GM19035 (cell line): ENCODE measurements at regions not wholly inside any gene's neighbourhood (a gene's known extent, or its start where the extent isn't known, plus 50 kb on each side); places are given as distances from the start of the nearest gene placed in this dataset.

ENCODE experiments used
- ATAC-seq: cut with Tn5 transposase; IDR thresholded peaks from one replicate; pipeline ENCODE4 v1.9.1; 2021; ENCODE audit not compliant: unreplicated experiment

DNA sequence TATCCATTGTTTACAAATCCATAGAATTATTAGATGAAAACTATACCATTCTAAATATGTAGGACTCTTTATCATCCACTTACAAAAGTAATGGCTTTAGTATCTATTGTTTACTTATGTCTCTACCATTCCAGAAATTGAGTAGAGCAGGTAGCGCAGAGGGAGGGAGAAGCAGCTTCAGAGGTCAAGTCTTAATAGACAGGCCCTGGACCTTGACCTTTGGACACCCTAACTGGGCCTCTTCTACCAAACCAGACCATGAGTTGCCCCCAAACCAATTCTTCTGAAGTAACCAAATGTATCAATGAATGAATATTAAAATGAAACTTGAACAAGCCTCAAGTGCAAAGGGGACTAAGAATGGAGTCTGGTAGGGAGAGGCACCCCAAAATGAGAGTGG is 124.9 kb upstream of the ANKRD55 start:
- no peak for ATAC-seq

DNA sequence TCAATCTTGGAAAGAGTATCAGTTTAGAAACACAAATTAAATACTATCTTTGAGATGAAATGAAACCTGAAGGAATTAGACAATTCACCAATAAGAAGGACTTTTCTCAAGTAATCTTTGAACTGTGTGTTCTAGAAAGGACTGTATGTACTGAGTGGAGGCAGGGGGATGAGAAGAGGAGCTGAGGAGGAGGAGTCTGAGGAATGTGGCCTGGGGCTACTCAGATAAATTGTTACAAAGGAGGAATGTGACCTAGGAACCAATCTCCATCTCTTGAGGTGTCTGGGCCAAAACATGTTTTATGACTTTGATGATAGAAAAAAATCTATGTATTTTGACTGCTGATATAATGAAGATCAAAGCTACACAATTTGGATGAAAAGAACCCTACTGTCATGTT is 124.3 kb upstream of the ANKRD55 start:
- ATAC-seq = no peak

DNA sequence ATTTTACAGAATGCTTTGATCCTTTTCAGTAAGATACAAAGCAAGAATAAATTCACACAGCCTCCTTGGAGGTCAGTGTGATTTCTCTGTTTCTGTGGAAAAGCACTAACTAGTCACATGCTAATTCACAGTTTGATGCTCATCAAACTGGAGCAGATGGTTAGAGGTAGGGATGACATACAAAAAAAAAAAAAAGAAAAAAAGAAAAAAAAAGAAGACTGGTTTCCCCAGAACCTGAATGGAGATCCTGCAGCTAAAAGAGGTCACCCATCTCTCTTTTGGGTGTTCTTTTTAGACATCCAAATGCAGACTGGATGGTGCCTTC is 123.7 kb upstream of the ANKRD55 start:
- ATAC-seq = no peak

DNA sequence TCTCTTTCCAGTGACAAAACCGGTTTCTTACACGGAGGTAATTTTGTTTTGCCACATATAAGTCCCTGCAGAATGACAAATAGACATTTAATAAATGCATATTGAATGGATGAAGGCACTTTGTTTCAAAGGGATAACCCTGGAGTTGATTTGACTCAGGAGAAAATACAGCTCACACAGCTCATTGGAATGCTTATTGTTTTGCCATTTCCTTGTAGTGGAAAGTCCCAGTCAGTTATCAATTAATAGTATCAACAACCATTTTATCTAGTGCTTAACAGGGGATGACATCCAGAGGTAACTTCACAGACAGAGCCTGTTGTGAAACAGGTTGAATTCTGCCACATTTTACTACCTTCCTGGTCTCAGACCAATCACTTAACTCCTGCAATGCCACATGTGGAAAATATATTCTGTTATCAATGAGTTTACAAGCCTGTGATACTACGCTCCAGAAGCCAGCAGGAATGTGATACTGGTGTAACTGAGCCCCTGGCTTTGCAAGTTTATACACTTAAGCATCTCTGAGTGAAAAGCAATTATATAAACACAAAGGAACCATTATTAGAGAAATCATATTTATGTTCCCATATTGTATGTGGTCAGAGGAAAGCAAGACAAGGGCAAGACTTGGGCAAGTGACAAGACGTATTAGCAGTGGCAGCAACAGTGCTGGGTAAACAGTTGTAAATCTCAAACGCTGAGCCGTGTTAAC is 123.1 kb upstream of the ANKRD55 start:
- ATAC-seq = no peak

DNA sequence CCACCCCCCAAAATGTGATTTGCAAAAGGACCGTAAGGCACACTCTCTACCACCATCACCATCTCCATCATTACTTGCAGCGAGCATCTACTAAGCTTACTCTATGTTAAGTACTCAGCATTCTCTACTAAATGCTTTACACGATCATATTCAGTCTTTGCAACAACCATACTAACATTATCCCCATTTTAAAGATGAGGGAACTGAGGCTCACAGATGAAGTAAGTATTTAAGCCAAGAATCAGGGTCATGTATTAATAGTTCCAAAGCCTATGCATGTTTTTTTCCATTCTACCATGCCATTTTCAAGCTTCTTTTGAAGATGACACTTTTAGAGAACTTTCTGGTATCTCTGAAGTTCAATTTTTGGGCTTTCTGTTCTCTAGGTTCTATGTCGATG is 121.7 kb upstream of the ANKRD55 start:
- ATAC-seq = no peak

DNA sequence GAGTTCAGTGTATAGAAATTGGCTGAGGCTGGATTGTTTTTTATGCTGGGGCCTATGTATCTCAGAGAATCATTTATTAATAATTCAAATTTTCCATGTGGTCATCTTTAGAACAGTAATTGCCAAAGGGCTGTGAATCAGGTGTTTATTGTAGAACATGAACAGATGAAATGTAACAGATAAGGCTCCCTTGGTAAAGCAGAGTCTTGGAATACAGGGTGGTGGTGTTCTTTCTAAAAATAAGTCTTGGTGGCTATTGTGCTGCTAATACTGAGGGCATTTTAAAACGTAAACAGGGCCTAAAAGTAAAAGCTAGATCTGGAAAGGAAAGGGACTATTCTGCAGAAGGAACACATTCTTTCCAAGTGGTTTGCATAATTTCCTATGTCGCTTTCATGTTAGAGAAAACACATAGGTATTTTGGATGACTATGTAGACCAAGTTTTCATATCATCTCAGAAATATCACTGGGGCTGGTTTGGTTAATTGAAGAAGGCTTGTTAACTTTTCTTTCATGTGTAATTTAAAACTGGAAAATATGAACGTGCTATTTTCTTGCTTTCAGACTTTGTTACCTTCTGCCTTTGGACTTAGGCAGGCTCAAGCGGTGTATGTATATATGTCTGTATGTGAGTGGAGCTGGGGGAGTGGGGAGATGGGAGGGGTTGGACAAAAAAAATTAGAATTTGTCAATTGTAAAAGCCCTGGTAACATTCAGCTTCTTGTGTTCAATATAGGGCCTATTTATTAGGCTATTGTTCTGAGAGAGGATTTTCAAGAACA is 119.9 kb upstream of the ANKRD55 start:
- no peak for ATAC-seq

DNA sequence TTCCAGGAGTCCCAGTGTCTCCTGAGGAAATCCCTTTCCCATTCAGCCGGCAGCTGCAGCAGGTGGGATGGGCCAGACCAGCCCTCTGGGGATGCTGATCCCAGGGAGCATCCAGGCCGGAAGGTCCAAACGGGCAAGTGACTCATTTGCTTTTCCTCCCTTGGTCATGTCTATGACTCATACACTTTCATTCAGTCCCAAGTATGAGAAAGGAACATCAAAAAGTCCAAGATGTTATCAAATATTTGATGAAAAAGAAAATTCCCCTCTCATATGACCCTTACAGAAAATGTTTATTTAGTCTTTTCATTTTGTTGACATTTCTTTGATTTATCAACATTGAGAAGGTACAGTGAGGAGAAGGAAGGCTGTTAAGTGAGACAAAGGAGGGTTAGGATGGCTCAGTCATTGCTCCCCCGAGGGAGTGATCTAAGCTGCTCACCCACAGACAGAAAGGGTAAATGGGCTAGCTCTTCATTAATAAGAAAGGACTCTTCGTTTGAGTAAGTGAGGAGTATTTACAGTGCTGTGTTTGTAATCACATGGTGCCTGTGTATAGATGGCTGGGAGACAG is 117.6 kb upstream of the ANKRD55 start:
- no peak for ATAC-seq

DNA sequence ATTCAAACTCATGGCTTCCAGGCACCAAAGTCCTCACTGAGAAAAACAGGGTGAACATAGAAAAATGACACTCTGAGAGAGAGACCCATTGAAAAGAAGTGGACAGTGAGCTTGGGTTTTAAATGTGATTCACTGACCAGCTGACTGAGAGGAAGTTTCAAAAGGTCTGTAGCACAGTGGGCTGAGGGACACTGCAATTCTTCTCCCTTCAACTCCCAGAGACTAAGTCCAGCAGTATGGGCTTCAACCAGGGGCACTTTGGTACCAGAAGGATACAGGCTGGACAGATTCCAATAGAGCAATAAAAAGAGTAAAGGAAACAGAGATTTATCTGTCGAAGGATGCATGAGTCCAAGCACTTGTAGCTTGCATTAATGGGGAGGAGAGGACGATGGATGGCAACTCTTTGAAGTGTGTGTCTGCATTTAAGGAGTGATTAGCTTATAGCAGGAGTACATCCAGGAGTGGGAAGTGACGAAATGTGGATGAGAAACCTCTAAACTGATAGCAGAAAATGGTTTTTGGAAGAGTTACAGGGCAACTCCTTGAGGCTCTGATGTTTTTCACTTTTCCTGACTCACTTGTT is 117.0 kb upstream of the ANKRD55 start:
- no peak for ATAC-seq

DNA sequence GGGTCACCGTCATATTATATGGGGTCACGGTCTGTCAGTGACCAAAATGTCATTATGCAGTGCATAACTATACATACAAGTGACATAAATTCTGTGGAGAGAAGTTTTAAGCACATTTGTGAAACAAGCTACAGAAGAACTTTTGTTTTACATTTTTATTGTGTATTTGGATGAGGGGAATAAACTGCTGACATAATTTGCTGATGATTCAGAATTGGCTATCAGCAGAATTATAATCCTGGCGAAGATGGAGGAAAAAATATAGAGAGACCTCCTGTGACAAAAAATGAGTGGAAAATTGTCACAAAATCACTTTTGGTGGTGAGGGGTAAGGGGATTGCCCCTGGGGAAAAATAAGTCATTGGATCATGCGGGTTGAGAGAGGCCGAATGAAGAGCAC is 116.3 kb upstream of the ANKRD55 start:
- no peak for ATAC-seq

DNA sequence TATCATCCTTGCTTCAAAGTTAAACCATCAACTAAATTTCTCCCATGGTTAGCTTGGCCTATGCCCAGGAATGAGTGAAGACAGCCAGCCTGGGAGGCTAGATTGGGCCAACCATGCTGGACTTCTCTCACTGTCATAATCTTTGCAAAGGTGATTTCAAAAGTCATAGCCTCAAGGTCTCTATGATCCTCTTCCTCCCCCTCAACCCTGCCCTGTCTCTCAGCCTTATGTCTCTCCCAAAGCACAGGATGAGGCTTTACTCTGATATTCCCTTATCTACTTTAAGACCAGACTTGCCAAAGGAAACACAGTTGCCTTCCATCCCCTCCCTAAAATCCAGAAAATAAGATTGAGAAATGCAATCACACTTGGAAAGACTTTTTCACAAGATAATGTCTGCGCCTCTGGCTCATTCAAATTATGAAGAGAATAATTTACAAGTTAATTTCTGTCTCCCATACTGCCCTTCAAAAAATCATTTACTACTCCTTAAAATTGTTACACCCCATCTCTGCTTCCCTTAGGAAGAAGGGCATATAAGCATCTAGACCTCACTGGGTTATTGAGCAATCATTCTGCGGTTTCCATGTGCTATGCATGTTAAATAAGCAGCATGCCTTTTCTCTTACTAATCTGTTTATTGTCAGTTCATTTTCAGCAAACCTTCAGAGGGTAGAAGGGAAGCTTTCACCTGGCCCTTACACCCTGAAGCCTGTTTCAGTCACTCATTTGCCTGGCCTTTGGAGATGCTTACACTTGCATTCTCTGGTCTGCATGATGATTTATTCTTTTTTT is 113.8 kb upstream of the ANKRD55 start:
- ATAC-seq = no peak

DNA sequence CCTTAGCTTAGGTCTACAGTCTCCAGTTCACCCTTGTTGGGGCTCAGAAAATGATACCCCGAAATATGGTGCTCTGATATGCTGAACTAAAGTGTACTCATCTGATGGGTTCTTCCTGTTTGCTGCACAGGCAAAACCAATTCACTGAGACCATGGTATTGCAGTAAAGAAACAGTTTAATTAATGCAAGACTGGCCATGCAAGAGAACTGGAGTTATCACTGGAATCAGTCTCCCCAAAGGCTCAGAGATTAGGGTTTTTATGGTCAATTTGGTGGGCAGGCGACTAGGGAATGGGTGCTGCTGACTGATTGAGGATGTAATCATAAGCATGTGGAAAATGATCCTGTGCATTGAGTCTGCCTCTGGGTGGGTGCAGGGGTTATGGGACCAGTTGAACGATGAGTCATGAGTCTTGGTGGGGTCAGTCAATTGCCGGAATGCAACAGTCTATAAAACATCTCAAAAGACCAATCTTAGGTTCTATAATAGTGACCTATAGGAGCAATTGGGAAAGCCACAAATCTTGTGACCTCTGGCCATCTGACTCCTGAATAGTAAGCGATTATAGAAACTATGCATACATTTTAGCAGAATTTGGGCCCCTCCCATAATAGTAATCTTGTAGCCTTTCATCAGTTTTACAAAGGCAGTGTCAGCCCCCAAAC is 113.0 kb upstream of the ANKRD55 start:
- ATAC-seq = no peak

DNA sequence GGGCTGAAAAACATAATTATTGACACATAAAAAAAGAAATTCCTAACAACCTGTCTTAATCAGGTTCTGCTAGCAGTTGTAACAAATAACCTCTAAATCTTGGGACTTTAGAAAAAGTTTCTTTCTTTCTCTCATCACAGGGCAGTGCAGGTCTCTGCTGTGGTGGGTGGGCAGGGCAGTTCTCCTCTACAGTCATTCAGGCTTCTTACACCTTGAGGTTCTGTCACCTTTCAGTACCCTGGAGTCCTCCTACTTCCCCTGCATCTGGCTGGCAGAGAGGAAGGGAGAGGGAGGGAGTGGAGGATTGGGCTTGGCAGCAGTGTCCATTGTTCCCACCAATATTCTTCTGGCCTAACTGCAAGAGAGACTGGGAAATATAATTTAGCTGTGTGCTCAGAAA is 112.2 kb upstream of the ANKRD55 start:
- no peak for ATAC-seq

DNA sequence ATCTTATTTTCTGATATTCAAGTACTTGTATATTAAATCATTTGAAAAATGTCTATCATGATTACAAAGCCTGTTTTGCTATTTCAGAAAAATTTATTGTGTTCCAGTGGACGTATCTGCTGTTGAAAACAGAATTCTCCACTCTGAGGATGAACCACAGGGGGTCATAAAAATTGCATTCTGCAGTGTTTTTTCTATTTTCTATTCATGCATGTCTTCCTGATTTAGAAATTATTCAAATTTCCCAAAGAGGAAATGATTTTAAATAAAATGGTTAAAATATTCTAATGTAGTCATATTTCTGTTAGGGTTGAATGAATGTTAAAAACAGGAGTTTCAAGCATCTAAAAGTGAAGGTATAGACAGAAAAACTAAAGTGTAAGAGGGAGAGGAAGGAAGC is 111.5 kb upstream of the ANKRD55 start:
- ATAC-seq = no peak

DNA sequence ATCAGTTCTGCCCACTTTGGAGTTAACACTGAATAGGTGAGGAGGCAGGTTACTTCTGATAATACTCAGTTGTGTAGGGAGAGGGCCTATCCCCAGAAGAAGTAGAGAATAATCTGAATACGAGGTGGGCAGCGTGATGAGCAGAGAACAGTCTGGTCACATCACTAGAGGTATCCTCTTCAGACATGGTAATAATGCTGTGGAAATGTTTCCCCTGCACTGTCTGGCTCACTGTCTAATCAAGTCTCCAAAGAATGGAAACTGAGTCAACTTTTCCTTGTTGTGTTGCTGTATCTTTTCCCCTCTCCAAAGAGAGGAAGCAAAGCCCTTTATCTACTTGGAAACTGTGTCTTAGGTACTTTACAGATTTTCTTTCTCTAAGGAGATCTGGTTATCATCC is 110.9 kb upstream of the ANKRD55 start:
- ATAC-seq = no peak

DNA sequence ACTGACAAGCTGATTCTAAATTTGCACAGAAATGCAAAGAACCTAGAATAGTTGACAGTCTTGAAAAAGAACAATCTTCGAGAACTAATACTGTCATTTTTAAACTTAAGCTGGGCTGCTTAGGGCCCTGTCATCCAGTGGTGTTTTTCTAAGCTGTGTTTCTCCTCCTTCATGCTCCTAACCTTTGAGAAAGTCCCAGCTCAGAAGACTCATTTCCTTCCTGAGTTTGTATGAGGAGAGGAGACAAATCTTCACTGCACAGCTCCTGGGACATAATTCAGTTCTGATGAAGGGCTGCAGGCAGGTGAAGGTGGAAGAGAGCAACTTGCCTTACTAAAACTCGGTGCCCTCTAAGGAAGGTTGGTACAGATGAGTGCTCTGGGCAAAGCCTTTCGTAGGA is 109.5 kb upstream of the ANKRD55 start:
- ATAC-seq = no peak

DNA sequence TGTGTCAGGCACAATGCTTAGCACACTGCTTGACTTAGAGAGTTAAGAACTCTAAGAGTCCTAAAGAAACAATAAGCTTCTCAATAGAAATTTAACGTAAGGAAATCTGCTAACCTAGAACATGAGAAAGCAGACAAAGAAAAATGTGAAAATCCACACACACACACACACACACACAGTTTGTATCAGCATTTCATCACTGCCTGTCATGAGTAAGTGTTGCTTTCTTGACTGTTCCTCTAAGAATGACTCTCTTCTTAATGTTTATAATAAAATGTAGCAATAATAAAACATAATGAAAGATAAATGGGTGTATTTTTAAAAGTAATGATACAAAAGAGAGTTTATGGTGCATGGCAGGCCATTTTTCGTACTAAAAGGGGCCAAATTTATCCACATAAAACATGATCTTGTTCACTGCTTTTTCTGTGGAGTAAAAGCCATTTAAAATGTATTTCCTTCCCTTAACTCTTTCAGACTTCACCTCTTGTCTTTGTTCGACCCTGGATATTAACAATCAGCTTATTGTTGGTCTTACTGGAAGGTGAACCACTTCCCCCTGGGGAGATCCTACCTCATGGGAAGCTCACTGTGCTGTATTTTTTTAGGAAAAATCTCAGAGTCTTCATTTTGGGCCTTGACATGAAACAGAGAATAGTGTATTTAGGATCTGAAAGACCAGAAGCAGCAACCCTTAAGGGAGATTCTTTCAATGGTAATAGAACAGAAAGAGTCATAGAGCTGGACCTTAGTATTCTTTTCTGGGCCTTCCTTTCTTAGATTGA is 107.3 kb upstream of the ANKRD55 start:
- ATAC-seq = no peak

DNA sequence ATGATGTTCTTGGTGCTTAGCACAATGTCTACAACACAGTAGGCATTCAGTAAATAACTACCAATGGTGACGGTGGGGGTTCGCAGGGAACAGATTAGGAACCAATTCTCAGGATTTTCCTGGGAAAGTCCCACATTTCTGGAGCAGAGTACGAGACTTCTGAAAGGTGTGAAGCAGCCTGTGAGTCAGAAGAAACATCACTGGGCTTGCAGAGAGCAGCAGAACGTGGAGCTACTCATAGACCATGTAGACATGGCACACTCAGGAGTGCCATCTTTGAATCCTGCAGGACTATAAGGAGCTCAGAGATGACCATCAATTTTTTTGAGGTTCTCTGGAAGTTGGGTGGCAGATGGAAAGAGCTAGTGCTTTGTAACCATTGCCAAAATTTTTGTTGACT is 106.6 kb upstream of the ANKRD55 start:
- no peak for ATAC-seq

DNA sequence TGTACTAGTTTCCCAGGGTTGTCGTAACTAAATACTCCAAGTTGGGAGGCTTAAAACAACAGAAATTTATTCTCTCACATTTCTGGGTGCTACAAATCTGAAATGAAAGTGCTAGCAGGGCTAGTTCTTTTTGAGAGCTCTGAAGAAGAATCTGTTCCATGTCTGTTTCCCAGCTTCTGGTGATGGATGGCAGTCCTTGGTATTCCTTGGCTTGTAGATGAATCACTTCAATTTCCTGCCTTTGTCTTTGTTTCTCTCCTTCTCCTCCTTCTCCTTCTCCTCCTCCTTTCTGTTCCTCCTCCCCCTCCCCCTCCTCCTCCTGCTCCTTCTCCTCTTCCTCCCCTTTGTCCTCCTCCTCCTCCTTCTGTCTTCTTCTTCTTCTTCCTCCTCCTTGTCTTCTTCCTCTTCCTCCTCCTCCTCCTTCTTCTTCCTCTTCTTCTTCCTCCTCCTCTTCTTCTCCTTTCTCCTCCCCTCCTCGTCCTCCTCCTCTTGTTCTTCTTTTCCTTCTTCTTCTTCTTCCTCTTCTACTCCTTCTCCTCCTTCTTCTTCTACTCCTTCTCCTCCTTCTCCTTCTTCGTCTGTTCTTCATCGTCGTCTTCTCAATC is 104.7 kb upstream of the ANKRD55 start:
- no peak for ATAC-seq

DNA sequence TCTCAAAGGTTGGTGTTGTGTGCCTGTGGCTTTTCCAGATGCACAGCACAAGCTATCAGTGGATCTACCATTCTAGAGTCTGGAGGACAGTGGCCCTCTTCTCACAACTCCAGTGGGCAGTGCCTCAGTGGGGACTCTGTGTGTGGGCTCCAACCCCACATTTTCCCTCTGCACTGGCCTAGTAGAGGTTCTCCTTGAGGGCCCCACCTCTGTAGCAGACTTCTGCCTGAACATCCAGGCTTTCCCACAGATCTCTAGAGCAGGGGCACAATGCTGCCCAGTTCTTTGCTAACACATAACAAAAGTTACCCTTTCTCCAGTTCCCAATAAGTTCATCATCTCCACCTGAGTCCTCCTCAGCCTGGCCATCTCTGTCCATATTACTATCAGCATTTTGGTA is 102.1 kb upstream of the ANKRD55 start:
- ATAC-seq = no peak

DNA sequence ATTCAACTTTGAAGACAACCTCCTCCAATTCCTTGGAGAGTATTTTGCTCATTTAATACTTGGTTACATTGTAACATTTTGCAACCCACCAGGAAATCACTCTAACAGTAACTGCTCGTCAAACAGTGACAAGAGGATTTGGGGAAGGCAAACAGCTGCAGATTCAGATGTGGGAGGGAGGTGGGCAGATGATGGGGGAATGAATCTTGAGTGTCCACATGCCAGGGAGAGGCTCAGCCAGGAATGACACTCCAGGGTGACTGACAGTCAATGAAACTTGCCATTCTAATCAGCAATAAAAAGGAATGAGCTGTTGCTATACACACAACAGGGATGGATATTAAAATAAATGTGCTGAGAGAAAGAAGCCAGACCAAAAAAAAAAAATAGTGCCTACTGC is 97.7 kb upstream of the ANKRD55 start:
- no peak for ATAC-seq
